KG1 (cell line): ENCODE measurements at regions not wholly inside any gene's neighbourhood (a gene's known extent, or its start where the extent isn't known, plus 50 kb on each side); places are given as distances from the start of the nearest gene placed in this dataset.

ENCODE experiments used
- DNase-seq: peaks from one replicate; lab custom pipeline; 2025; lab: John Stamatoyannopoulos, UW

DNA sequence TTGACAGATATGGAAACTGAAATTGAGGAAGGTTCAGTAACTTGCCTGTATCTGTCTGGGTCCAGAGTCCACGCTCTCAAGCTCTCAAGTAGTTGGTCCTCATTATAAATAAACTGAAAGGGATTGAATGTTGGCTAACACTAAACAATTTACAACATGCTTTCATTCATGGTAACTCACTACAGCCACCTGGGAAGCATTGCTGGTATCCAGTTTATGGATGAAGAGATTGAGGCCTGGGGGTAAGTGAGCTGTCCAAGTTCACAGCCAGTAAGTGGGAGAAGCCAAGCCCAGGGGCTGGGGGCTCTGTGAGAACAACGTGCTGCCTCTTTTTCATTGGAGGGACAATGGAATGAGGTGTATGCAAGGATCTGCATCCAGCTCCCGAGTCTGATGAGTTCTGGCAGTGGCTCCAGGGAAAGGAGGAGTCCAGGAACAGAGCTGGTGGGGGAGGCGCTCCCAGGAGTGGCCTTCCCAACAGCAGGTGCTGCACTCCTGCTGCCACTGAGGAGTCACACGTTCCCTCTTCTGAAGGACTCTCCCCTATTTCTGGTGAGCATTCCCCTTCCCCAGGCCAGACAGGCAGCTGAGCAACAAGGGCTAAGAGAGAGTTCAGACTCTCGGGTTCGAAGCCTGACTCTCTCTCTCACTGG is 175.8 kb downstream of the CSNK2A3 start:
- no peak for DNase-seq

DNA sequence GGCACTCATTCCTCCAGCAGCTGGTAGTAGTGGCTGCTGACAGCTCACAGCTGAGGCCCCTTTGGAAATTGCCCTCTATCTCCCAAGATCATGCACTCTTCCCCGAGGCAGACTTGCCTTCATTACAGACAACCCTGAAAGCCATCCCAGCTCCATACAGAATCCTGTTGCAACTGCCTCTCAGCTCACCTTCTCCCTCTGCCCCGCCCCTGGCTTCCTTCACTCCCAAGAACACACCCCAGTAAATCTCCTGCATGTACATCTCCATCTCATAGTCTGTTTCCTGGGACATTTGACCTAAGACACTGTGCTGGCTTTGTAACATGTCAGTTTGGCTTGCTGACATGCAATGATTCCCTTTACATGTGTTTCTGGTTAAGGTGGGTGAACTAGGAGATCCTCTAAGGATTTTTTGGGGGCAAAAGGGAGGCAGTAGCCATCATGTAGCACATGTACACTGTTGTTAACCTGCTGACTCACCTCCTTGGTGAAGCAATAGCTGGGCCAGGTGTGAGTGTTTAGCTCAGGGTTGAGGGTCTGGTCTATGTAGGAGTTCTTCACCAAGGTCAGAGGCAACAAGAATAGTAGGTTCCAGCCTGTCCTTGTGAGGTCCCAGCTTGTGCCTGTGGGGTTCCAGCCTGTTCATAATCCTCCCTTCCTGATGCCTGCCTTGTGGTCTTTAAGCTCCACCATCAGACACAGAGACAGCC is 179.6 kb downstream of the CSNK2A3 start:
- no peak for DNase-seq

DNA sequence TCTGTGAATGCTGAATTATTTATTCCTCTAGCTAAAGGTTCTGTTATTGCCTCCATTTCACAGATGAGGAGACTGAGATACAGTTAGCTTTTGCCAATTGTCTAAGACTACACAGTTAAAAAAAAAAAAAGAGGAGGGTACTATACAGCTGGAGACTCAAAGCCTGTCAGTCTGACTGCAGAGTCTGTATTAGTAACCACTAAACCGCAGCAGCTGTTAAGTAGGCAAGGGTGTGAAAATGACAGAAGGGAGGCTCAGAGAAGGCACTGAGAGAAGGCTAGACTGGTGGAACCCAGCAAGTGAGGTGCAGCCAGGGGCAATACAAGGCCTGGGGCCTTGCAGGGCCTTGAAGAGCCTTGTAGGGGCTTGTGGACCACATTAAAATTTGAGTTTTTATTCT is 181.2 kb downstream of the CSNK2A3 start:
- no peak for DNase-seq

DNA sequence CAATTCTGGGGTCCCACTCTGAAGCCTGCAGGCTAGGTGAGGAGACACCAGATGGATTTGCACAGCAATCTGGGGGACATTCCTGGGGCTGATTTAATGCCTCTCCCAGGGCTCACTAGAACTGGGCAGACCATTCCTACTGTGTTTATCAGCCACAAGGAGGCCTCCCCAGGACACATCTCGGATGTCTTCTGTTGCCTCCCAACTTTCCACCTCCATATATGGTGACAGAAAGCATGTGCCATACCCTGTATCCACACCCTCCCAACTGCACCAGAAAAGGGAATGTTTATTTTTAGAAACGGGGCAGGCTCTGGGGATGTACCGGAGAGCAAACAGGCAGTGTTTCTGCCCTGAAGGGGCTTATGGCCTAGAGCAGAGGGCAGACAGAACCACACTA is 181.8 kb downstream of the CSNK2A3 start:
- no peak for DNase-seq

DNA sequence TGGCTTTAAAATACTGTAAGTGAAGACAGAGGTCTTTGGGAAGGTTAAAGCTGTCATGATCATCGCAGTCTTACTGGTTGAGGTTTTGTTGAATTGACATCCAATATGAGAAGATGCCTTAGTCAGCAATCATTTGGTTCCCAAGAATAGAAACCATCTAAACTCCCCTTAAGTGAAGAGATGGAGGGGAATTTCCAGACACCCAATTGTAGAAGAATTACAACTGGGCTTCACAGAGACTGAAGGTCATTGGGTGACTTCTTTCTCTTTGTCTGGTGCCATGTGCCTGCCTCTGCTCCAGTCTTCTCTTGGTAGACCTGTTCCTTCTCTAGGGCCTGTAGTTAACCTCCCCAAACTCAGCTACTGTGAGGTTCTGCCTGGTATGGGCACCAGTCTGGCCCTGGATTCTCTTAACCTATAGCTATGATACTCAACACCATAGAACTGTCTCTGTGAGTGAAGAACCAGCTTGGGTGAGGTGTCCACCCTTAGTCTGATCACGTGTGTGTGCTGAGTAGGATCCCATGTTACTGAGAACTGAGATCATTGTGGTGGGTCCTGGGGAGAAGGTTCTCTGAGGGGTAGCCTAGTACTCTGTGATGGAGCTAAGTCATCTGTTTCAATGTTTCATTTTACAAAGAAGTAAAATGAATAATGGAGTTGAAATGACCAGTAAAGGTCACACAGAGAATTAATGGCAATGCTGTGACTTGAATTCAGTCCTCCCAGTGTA is 182.5 kb downstream of the CSNK2A3 start:
- DNase-seq, result no peak

DNA sequence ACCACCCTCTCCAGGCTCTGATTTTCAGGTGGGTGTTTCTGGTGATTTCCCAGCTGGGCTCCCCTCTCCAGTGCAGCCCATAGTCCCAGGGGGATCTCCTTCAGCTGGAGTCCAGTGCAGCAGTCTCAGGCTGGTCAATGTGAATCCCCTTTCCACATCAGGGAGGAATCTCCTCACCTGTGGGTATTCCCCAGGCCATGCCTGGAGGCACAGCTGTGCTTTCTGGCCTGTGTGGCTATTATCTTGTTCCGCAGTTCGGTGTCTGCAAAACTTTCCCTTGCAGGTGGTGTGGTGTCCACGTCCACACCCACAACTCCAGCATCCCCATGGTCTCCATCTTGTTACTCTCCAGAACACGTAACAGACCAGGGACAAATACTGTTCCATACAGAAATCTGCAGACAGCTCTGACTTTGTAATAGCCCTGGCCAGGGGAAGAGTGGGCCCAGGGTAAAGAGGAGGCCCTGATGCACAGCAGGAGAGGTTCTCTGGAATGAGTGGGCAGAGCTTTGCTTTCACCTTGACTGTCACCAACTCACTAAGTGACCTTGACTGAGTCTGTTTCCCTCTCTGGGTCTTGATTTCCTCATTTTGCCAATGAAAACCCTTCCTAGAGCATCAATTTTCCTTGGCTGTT is 183.2 kb downstream of the CSNK2A3 start:
- DNase-seq, result no peak

DNA sequence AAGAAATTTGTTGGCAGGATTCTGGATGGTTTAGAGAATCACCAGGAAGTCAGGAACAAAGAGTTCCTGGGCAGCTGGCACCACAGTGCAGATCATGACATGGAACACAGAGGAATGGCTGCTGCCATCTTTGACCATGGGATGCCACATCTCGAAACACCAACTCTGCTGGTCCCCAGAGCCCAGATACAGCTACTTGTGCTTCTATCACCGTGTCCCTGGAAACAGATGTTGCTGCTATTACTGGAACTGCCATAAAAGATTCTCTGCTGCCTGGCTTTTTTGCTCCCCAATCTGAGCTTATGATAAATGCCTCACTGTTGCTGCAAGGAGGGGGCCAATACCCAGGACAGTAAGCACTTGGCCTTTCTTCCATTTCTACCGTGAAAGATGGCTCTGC is 185.2 kb downstream of the CSNK2A3 start:
- DNase-seq, result no peak

DNA sequence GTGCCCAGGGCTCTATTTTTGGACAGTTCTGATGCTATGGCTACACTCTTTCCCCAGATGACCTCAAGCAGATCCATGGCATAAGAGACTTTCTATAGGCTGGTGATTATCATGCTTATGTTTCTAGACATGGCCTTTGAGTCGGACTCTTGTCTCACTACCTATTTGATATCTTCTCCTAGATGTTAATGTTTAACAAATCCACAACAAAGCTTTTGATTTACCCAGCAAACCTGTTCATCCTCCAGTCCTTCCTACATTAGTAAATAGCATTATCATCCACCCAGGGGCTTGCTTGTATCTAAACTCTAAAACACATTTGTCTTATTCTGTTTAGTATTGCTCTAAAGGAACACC is 188.7 kb downstream of the CSNK2A3 start:
- no peak for DNase-seq

DNA sequence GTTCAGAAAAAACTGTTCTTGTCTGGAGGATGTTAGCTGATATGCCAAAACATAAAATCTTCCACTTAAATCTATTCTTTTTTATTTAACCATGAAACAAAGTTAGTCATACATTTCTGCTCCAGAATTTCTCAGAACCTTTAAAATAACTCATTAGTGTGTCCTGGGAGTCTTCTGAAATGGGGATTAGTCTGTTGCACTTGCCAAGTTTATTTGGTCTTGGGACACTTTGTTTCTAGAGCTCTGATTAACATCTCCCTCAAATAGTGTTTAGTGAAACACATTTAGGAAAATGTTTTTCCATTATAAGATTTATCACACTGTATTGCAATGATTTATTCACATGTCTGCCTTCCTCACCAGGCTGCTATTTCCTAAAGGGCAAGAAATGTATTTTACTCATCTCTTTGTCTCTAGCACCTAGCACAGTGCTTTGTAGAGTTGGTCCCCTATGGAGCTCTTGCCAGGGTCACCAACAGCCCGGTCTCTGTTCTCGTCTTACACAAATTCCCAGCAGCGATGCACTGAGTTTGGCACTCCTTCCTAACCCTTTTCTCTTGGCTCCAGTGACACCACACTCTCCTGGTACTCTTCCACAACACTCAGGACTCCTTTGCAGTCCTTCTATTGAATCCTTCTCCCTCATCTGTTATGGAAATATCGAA is 189.2 kb downstream of the CSNK2A3 start:
- DNase-seq, result no peak

DNA sequence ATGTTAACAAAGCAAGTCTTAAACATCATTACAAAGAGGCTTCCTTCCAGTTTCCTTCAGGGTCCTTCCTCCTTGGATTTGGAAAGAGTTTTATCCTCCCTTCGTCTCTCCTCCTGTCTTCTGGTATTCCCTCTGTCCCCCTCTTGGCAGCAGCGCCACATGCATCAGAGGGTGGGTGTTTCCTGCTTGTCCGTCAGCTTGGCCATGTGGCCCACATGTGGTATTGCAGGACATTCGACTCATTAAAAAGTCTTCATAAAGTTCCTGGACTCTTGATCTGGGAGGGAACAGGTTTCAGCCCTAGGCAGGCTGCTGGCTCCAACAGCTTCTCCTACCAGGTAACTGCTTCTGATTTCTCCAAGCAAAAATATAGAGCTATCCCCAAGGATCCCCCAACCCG is 189.8 kb downstream of the CSNK2A3 start:
- DNase-seq, result no peak

DNA sequence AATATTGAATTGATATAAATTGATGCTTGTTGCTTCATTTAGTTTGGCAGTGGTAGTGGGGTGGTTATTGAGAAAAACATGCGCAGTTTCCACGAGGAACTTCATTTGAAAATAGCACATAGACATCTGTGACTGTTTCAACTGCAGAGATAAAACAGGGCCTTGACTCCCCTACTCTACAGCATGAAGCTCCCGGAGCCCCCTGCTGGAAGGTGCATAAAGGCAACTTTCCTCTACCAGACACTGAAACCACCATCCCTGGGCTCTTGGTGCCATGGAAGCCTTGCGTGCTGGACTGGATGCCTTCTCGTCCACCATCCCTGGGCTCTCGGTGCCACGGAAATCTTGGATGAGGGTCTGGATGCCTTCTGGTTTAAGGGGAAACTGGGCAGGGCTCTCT is 195.9 kb downstream of the CSNK2A3 start:
- DNase-seq, result peak; percentile 4

DNA sequence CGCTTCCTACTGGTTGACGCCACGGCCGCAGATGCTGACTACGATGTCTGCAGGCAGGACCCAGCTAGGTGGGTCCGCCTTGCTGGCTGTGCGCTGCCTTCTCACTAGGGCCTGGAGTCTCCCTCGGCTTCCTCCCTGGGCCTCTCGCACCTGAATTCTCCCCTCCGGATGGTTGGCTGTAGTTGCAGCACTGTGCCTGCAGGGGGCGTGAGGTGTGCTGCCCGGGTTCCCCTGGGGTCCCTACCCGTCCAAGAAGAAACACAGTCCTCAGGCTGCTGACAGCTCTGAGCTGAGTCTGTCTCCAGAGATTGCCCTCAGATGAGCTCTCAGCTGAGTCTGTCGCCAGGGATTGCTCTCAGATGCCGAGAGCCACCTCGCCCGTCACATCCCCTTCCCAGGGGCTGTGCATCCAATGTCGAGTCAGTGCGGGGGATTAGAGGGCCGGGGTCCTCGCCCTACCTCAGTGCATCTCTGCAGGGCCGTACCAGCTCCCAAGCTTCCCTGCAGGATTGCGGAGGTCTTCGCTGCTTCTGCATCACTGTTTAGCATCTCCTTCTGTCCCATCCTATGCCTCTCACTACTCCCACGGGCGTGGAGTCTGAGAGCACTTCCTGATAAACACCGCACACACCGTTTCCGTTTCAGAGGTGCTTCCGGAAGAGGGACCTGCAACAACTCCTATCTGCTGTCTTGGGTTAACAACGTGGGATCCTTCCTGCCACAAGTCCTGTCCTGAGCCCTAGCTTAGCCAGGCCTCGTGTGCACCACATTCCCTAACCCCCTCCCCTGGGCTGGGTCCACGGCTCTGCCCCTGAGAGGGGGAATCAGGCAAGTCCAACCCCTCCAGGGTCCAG is 196.9 kb downstream of the CSNK2A3 start:
- DNase-seq, result no peak

DNA sequence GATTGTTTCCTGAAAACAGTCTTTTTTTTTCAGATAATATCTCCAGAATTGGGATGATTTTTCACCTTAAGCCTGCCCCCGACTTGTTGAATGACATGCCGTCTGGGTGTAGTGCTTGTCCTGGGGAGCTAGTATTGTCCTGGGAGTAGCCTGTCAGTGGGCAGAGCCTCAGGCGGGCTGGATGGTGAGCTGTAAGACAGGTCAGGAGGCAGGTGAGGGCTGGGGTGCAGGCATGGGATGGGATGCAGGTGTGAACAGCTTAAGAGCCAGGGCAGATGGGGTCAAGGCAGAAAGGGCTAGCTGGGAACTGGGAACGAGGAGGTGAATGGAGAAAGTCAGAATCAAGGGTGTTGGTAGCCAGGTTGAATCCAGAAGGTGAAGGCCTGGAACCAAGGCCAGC is 200.2 kb downstream of the CSNK2A3 start:
- no peak for DNase-seq

DNA sequence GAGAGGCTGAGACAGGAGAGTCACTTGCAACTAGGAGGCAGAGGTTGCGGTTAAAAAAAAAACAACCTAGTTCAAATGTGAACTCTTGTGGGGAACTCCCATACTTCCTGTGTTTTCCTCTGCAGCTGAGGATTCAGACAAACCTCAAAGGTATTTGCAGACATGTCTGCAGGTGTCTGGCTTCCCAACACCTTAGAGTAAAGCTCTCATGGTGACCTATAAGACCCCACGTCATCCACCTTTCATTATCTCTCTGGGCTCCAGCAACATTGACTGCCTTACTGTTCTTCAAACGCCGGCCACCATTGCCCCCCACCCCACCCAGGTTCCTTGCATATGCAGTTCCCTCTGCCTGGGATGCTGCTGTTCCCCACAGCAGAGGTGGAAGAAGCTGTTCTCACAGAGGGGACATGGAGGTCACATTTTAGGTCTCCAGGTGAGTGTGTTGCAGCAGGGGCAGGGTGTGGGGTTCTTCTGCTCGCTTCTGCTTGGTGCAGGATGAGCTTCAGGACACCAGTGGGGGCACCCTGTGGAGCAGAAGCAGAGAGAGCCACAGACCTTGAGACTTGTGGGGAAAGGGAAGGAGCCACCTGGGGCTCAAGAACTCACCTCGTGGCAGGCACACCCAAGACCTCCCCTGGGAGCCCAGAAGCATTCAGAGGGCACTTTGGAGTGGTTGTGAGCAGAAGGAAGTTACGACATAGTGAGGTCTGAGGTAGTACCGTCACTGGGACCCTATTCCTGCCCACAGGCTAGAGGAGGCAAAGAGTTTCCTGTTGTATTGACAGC is 203.2 kb downstream of the CSNK2A3 start:
- no peak for DNase-seq

DNA sequence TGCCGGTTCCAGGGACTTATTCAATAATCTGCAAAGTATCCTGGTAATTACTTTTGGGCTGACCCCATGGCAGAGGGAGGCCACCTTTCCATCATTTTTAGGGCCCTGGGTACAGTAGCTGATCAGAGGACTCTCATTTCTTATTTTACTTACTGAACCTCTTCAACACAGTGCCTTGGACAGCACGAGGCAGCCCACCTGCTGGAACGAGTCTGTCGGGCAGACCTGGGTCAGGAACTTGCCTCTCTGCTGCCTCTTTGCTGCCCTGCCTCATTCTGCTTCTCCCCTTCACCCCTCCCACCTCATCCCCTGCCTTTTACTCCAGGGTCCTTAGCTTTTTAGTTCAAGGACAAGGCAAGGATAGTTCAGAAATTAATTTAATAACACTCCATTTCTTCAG is 204.5 kb downstream of the CSNK2A3 start:
- DNase-seq, result no peak

DNA sequence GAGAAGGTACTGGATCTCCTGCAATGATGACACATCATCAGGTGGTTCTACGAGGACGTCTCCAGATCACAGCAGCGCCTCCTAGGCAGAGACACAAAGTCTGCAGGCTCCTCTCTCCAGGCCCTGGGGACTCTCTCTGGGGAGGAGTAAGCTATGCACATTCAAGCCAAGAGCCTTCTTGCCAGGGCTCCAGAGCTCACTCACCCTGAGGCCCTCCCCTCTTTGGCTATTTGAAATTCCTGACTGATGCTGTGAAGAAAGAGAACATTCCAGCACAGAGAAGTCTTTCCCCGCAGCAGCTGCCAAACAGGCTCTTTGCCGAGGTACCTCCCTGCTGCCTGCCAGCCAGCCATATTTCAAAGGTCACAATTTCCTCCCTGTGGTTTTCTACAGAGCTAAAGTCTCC is 204.9 kb downstream of the CSNK2A3 start:
- no peak for DNase-seq

DNA sequence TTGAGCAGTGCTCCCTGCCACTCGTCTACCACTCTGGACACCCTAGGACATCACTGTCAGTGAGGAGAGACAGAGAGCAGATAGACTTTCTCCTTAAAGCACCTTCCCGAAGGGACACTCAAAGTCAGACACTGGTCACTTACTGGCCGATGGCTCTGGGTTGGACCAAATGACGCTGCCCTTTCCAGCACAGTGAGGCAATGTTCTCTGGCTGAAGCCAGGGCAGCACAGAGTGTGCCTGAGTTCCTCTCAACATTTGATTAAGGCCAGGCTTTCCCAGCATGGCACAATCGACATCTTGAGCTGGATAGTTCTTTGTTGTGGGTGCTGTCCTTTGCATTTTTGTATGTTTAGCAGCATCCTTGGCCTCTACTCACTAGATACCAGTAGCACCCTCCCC is 206.2 kb downstream of the CSNK2A3 start:
- DNase-seq, result no peak

DNA sequence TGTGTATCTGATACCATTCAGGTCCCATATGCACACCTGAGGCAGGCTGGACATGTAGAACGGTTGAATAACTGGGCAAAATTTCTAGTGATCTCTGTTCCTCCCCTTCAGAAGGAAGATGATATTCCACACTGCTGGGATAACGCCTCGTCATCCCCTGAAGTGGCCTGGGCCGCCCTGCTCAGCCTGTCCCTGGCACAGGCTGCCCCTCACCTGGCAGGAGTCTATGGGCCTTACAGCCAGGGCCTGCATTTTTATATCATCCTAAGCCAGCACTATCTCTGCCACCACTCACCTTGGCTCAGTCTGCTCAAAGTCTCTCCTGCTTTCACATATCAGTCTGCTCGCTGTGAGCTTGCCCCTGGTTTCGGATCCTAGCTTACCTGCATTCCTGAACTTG is 209.2 kb downstream of the CSNK2A3 start:
- DNase-seq, result no peak

DNA sequence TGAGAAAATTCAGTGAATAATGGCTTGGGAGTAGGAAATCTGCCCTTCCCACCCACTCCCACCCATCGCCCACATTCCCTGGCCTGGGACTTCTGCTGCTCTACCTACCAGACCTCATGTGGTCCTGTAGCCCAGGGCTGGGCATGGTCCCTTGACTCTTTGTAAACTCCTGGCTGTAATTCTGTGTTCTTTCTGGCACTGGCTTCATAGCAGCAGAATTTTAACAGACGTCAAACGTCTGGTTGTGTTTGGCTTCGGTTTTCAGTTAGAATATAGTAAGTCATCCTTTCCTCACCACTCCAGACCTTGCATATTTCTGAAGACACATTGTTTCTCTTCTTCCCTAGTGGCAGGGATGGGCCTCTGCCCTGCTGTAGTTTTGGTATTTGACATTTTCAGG is 210.6 kb downstream of the CSNK2A3 start:
- no peak for DNase-seq

DNA sequence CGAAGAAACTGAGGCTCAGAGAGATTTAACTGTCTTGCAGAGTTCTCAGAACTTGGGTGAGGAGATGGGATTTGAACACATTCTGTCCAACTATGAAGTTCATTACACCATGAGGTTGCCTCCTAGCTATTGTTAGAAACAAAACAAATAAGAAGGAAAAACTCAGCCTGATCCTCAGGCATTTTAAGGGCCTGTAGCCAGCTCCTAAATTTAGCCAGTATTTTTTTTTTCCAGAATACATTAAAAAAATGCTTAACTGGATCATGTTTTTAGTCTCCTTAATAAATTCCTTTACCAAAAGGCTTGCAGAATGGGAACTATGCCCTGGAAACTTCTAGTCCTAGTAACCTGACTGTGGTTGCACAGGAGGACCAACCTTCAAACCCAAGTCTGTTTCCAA is 212.0 kb downstream of the CSNK2A3 start:
- no peak for DNase-seq

DNA sequence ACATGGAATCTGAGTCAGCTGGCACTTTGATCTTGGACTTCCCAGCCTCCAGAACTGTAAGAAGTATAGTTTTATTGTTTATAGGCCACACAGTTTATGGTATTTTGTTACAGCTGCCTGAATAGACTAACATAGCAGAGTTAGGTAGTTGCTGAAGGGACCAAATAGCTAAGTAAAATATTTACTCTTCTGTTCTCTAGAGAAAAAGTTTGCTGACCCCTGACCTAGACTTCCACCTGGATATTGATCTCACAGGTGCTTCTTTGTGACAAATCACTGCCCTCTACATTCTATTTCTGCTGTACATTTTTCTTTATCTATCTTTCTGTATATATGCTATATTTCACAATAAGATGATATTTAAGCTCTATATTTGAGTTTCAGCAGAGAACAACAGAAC is 212.5 kb downstream of the CSNK2A3 start:
- DNase-seq, result no peak
